ENCODE measurements at regions not wholly inside any gene's neighbourhood (a gene's known extent, or its start where the extent isn't known, plus 50 kb on each side); places are given as distances from the start of the nearest gene placed in this dataset.

DNA sequence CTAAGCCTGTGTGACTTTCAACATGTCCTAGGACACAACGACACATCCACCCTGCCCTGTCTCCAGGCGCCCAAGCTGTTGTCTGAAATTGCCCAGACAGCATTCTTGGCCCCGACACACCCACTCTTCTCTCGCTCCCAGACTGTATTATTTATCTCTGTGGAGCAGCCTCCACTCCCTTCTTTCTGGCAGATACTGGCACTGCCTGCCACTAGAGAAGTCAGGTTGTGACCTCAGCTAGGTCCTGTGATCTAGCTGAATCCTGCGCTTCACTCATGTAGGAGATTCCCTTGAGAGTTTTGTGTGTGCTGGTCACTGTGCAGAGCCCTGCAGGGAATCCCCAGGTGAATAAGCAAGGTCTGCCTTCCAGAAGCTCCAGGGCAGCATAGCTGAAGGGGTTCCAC lies 77.1 kb upstream of the TNP1 start:
- no peak overlapping the region for H3K4me3 ChIP-seq (ENCODE audit: low read depth, low read length, poor library complexity, severe bottlenecking)
- H3K4me1 ChIP-seq (ENCODE audit: insufficient read depth, low read length, poor library complexity, severe bottlenecking): no peaks in the 10 kb centered on the region
- H3K9me3 ChIP-seq (ENCODE audit: low read depth, low read length, poor library complexity, severe bottlenecking): no peaks in the 10 kb centered on the region
- no peak for DNase-seq (ENCODE audit: low spot score)
- POLR2A ChIA-PET (ENCODE audit: low non-redundant PET): no interaction called here
- no peaks in the 10 kb centered on the region for H3K36me3 ChIP-seq (ENCODE audit: insufficient read depth, low read length, poor library complexity, severe bottlenecking)
- BruUV-seq (replicated peaks): no TSS peak
- intact Hi-C loops (cut with micrococcal nuclease; ENCODE audit: unreplicated experiment): no loop called here
- no peak overlapping the region for H3K27ac ChIP-seq (ENCODE audit: low read depth, low read length, poor library complexity, severe bottlenecking)
- CTCF ChIA-PET: no interaction called here
- peaks cover 16% of the 10 kb centered on the region for H3K27me3 ChIP-seq (replicated peaks; ENCODE audit: insufficient read depth, low read depth, low read length, poor library complexity)
- TF ChIP-seq, protein P1, sequence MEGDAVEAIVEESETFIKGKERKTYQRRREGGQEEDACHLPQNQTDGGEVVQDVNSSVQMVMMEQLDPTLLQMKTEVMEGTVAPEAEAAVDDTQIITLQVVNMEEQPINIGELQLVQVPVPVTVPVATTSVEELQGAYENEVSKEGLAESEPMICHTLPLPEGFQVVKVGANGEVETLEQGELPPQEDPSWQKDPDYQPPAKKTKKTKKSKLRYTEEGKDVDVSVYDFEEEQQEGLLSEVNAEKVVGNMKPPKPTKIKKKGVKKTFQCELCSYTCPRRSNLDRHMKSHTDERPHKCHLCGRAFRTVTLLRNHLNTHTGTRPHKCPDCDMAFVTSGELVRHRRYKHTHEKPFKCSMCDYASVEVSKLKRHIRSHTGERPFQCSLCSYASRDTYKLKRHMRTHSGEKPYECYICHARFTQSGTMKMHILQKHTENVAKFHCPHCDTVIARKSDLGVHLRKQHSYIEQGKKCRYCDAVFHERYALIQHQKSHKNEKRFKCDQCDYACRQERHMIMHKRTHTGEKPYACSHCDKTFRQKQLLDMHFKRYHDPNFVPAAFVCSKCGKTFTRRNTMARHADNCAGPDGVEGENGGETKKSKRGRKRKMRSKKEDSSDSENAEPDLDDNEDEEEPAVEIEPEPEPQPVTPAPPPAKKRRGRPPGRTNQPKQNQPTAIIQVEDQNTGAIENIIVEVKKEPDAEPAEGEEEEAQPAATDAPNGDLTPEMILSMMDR (conservative IDR thresholded peaks at IDR 0.05; ENCODE audit: low read depth, low read length): no peak
- no peak for TF ChIP-seq EZH2 (IDR thresholded peaks at IDR 0.05; ENCODE audit: borderline replicate concordance, low read depth, low read length, poor library complexity, severe bottlenecking)

DNA sequence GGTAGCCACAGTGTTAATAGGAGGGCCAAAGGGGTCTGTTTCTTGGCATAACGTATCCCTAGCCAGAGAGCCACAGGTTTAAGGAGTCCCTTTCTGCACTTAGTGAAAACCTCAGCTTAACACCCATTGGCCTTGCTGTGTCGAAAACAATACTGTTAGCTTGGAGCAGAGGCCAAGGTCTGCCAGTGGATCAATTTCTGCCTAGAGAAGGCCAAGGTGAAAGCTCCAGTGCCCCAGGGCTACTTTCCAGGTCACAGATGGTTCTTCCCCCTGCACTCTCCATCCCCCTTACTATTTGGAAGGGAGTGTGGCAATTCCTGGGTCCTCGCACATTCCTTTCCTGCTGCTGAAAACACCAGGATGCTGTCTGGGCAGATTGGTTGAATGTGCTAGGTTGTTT lies 74.8 kb upstream of the TNP1 start:
- ChIA-PET POLR2A (ENCODE audit: low non-redundant PET) (no interaction called here), CTCF (no interaction called here)
- no TSS peak for BruUV-seq (replicated peaks)

DNA sequence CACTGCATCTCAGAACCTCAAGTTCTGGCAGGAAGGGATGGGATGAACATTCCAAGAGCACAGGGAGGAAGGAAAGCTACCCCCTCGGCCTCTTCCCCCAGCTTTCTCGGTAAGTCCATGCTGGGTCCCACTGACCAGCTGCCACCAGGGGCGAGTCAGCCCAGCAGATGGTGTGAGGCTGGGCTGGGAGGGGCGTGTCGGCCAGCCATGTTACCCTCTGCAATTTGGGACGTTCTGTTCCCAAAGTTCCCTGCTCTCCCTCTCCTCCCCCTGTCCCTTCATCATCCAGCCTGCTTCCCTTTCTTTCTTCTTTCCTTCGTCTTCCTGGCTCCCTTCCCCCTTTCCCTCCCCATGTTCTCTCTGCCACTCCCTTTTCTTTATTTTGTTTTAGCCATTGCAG lies 74.3 kb upstream of the TNP1 start:
- Histone ChIP-seq H3K27me3 (replicated peaks; ENCODE audit: insufficient read depth, low read depth, low read length, poor library complexity) (peaks cover 16% of the 10 kb centered on the region), H3K4me1 (ENCODE audit: insufficient read depth, low read length, poor library complexity, severe bottlenecking) (no peaks in the 10 kb centered on the region), H3K9me3 (ENCODE audit: low read depth, low read length, poor library complexity, severe bottlenecking) (no peaks in the 10 kb centered on the region), H3K4me3 (ENCODE audit: low read depth, low read length, poor library complexity, severe bottlenecking) (no peak overlapping the region), H3K36me3 (ENCODE audit: insufficient read depth, low read length, poor library complexity, severe bottlenecking) (no peaks in the 10 kb centered on the region), H3K27ac (ENCODE audit: low read depth, low read length, poor library complexity, severe bottlenecking) (no peak overlapping the region)
- no TSS peak for BruUV-seq (replicated peaks)
- no peak for DNase-seq (ENCODE audit: low spot score)
- POLR2A ChIA-PET (ENCODE audit: low non-redundant PET): interaction anchor here (0.7 kb wide), 1 partner anchor 249 kb away, joined by 3 read pairs; no protein-coding TSS in a partner anchor
- no peak for TF ChIP-seq EZH2 (IDR thresholded peaks at IDR 0.05; ENCODE audit: borderline replicate concordance, low read depth, low read length, poor library complexity, severe bottlenecking)
- TF ChIP-seq, protein P1 (conservative IDR thresholded peaks at IDR 0.05; ENCODE audit: low read depth, low read length): no peak
- CTCF ChIA-PET: no interaction called here
- intact Hi-C loops (cut with micrococcal nuclease; ENCODE audit: unreplicated experiment): no loop called here

More for the DNA sequence above, 74.8 kb upstream of the TNP1 start:
- no peaks in the 10 kb centered on the region for H3K4me1 ChIP-seq (ENCODE audit: insufficient read depth, low read length, poor library complexity, severe bottlenecking)
- no peak overlapping the region for H3K4me3 ChIP-seq (ENCODE audit: low read depth, low read length, poor library complexity, severe bottlenecking)
- no peak for DNase-seq (ENCODE audit: low spot score)
- H3K9me3 ChIP-seq (ENCODE audit: low read depth, low read length, poor library complexity, severe bottlenecking): no peaks in the 10 kb centered on the region
- peaks cover 16% of the 10 kb centered on the region for H3K27me3 ChIP-seq (replicated peaks; ENCODE audit: insufficient read depth, low read depth, low read length, poor library complexity)
- no peaks in the 10 kb centered on the region for H3K36me3 ChIP-seq (ENCODE audit: insufficient read depth, low read length, poor library complexity, severe bottlenecking)
- TF ChIP-seq EZH2 (IDR thresholded peaks at IDR 0.05; ENCODE audit: borderline replicate concordance, low read depth, low read length, poor library complexity, severe bottlenecking): no peak
- TF ChIP-seq, protein P1 (conservative IDR thresholded peaks at IDR 0.05; ENCODE audit: low read depth, low read length): no peak
- no peak overlapping the region for H3K27ac ChIP-seq (ENCODE audit: low read depth, low read length, poor library complexity, severe bottlenecking)
- intact Hi-C loops (cut with micrococcal nuclease; ENCODE audit: unreplicated experiment): no loop called here
